Prostate gland (tissue), 2 donors: ENCODE measurements at regions not wholly inside any gene's neighbourhood (a gene's known extent, or its start where the extent isn't known, plus 50 kb on each side); places are given as distances from the start of the nearest gene placed in this dataset.

Source experiments
- POLR2AphosphoS5 ChIP-seq: sonication (generic); formaldehyde crosslinking; IDR thresholded peaks from one replicate; pipeline ENCODE4 v1.6.1; 2017; ENCODE audit warnings: antibody characterized with exemption
- TF ChIP-seq, protein P1 (sequence below), 4 experiments: fragments of 200-600 bp in 2 of 4; fragments of 450-650 bp in 2 of 4; sonication (generic) in 2 of 4; IDR thresholded peaks; 1 replicate in 3 of 4; 2 replicates in 1 of 4; pipeline ENCODE4 v1.5.1; 2016 to 2019; ENCODE audit warnings: antibody characterized with exemption in 4 of 4, mild to moderate bottlenecking in 2 of 4, moderate library complexity in 2 of 4

DNA sequence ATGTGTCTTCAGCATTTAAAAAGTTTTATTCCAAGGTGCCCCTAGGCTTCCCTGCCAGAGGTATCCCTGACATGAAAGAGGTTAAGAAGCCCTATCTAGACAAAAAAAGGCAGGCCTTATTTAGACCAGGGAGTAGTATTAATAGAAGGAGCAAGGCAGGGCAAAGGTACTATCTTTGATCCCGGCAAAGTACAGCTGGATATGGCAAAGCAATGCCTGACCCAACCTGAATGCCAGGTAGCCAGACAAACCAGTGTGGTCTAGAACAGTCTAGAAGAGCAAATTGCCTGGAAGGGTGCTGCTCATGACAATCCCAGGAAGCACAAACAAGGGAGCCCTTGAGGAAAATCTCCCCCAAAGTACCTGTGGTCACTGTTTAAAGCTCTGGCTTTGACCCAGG, 62.6 kb upstream of the SYT13 start:
- TF ChIP-seq, protein P1, sequence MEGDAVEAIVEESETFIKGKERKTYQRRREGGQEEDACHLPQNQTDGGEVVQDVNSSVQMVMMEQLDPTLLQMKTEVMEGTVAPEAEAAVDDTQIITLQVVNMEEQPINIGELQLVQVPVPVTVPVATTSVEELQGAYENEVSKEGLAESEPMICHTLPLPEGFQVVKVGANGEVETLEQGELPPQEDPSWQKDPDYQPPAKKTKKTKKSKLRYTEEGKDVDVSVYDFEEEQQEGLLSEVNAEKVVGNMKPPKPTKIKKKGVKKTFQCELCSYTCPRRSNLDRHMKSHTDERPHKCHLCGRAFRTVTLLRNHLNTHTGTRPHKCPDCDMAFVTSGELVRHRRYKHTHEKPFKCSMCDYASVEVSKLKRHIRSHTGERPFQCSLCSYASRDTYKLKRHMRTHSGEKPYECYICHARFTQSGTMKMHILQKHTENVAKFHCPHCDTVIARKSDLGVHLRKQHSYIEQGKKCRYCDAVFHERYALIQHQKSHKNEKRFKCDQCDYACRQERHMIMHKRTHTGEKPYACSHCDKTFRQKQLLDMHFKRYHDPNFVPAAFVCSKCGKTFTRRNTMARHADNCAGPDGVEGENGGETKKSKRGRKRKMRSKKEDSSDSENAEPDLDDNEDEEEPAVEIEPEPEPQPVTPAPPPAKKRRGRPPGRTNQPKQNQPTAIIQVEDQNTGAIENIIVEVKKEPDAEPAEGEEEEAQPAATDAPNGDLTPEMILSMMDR (IDR thresholded peaks at IDR 0.05) = no peak
- no peak for TF ChIP-seq POLR2AphosphoS5
